ENCODE measurements at regions not wholly inside any gene's neighbourhood (a gene's known extent, or its start where the extent isn't known, plus 50 kb on each side); places are given as distances from the start of the nearest gene placed in this dataset.

DNA sequence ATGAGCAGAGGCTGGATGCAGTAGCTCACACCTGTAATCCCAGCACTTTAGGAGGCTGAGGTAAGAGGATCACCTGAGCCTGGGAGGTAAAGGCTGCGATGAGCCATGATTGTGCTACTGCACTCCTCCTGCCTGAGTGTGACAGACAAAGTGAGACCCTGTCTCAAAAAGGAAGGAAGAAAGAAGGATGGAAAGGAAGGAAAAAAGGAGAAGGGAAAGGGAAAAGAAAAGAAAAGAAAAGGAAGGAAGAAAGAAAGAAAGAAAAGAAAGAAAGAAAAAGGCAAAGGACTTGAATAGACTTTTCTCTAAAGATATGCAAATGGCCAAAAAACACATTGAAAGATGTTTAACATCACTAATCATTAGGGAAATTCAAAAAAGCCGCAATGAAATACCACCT is 215.3 kb upstream of the MYLIP start:
- Histone ChIP-seq H3K27ac (no peak overlapping the region), H3K36me3 (no peaks in the 10 kb centered on the region), H3K27me3 (no peaks in the 10 kb centered on the region), H3K4me3 (no peak overlapping the region), H3K9me3 (no peaks in the 10 kb centered on the region), H3K4me1 (no peaks in the 10 kb centered on the region)
- TF ChIP-seq, protein P1, sequence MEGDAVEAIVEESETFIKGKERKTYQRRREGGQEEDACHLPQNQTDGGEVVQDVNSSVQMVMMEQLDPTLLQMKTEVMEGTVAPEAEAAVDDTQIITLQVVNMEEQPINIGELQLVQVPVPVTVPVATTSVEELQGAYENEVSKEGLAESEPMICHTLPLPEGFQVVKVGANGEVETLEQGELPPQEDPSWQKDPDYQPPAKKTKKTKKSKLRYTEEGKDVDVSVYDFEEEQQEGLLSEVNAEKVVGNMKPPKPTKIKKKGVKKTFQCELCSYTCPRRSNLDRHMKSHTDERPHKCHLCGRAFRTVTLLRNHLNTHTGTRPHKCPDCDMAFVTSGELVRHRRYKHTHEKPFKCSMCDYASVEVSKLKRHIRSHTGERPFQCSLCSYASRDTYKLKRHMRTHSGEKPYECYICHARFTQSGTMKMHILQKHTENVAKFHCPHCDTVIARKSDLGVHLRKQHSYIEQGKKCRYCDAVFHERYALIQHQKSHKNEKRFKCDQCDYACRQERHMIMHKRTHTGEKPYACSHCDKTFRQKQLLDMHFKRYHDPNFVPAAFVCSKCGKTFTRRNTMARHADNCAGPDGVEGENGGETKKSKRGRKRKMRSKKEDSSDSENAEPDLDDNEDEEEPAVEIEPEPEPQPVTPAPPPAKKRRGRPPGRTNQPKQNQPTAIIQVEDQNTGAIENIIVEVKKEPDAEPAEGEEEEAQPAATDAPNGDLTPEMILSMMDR (IDR thresholded peaks at IDR 0.05), result no peak
- intact Hi-C loops (cut with DNase I), result no loop called here
- DNase-seq, result no peak
- 100% methylated on average over 2 of the region's 2 CpGs for WGBS (ENCODE audit: insufficient coverage, low coverage, low lambda C conversion rate, missing lambda C conversion rate)
- ATAC-seq, result no peak

DNA sequence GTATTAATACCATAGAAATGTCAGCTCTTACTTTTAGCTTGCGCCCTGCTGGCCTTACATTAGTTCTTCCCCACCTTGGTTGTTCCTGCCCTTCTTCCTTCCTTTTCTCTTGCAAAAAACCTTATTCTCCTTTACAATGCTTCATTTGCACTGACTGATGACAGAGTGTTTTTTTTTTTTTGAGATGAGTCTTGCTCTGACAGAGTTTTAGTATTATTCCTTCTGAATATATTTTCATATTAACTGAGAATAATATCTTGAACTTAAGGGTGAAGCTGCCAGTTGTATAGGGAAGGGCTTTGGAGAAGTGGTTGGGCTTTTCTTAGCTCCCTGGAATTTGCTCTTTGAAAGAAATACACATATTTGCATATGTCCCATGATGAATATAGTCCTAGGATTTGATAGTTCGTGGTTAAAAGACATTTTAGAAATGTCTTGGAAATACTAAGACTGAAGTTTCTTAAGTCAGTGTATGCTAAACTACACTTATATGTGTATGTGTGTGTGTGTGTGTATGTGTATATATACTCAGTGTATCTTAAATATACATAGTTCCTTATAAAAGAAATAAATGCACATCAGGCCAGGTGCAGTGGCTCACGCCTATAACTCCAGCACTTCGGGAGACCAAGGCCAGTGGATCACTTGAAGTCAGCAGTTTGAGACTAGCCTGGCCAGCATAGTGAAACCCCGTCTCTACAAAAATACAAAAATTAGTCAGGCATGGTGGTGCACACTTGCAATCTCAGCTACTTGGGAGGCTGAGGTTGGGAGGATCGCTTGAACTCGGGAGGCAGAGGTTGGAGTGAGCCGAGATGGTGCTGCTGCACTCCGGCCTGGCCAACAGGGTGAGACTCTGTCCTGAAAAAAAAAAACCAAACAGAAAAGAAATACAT is 216.1 kb upstream of the MYLIP start:
- Histone ChIP-seq H3K27me3 (no peaks in the 10 kb centered on the region), H3K4me1 (no peaks in the 10 kb centered on the region), H3K27ac (no peak overlapping the region), H3K4me3 (no peak overlapping the region), H3K9me3 (no peaks in the 10 kb centered on the region), H3K36me3 (no peaks in the 10 kb centered on the region)
- ATAC-seq (no peak), DNase-seq (no peak)
- intact Hi-C loops (cut with DNase I), result no loop called here
- no peak for TF ChIP-seq POLR2A (IDR thresholded peaks at IDR 0.05)
- TF ChIP-seq, protein P1 (IDR thresholded peaks at IDR 0.05), result no peak
- WGBS (ENCODE audit: insufficient coverage, low coverage, low lambda C conversion rate, missing lambda C conversion rate), result 76% methylated on average over 6 of the region's 9 CpGs

DNA sequence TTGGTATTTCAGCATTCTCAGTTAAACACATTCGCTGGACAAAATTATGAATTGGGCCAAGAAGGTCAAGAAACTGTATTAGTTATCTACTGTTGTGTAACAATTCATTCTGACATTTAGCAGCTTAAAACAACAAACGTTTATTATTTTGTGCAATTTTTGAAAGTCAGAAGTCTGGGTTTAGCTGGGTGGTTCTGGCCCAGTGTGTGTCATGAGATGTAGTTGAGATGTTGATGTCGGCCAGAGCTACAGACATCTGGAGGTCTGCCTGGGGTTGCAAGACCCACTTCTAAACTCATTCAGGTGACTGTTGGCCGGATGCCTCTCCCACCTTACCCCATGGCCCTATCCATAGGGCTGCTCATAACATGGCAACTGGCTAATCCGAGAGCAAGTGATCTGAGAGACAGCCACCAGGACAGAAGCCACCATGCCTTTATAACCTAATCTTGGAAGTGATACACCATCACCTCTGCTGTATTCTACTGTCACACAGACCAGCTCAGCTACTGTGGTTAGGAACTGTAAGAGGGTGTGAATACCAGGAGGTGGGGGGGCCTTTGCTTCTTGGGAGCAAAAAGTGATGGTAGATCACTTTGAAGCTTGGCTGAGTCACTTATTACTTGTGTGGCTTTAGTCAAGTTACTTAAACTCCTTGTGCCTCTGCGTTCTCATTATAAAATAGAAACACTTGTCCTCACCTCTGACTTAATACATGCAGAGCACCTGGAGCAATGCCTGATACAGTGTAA is 217.0 kb upstream of the MYLIP start:
- Histone ChIP-seq H3K36me3 (no peaks in the 10 kb centered on the region), H3K4me1 (no peaks in the 10 kb centered on the region), H3K4me3 (no peak overlapping the region), H3K9me3 (no peaks in the 10 kb centered on the region), H3K27ac (no peak overlapping the region), H3K27me3 (no peaks in the 10 kb centered on the region)
- TF ChIP-seq POLR2A (IDR thresholded peaks at IDR 0.05), result no peak
- TF ChIP-seq, protein P1 (IDR thresholded peaks at IDR 0.05), result no peak
- intact Hi-C loops (cut with DNase I), result no loop called here
- DNase-seq, result no peak
- ATAC-seq, result no peak
- 63% methylated on average over 5 of the region's 6 CpGs for WGBS (ENCODE audit: insufficient coverage, low coverage, low lambda C conversion rate, missing lambda C conversion rate)

DNA sequence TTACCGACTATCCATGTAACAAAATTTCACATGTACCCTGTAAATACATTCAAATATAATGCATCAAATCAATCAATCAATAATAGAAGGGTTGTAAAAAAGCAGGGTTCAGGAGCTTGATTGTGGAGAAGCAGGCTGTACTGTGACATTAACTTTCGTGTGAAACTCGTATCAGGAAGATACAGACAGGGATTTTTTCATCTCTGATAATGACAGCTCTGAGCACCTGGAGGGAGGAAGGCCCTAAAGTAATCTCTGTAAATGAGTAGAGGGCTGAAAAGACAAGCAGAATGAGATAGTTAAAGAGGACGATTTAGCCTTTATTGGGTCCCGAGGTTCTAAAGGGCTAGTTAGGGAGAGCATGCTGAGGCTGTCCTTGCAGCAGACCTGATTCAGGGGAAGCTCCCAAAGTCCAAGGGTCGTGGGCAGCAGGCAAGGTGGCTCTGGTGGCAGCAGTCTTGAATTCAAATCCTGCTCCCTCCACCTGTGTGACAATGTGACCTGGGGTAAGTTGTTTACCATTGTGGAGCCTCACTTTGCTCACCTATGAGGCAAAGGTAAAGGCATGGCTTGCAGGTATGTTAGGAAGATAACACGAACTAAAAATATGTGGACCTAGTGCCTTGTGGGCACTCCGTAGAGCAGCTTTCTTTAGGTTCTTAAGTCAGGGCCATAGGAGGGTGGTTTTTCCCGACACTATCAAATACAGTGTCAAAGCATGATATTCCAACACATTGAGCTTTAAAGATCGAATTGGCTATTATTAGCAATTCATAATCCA is 219.4 kb upstream of the MYLIP start:
- TF ChIP-seq, protein P1 (IDR thresholded peaks at IDR 0.05), result no peak
- no peak for TF ChIP-seq POLR2A (IDR thresholded peaks at IDR 0.05)
- ATAC-seq (no peak), DNase-seq (no peak)
- intact Hi-C loops (cut with DNase I), result no loop called here
- H3K27ac ChIP-seq, result no peak overlapping the region
- no peaks in the 10 kb centered on the region for H3K36me3 ChIP-seq
- H3K4me3 ChIP-seq, result no peak overlapping the region
- no peaks in the 10 kb centered on the region for H3K9me3 ChIP-seq
- WGBS (ENCODE audit: insufficient coverage, low coverage, low lambda C conversion rate, missing lambda C conversion rate), result 81% methylated on average over 9 of the region's 10 CpGs
- no peaks in the 10 kb centered on the region for H3K27me3 ChIP-seq
- no peaks in the 10 kb centered on the region for H3K4me1 ChIP-seq

Measured in right lobe of liver (tissue), 6 donors.